ENCODE measurements at regions not wholly inside any gene's neighbourhood (a gene's known extent, or its start where the extent isn't known, plus 50 kb on each side); places are given as distances from the start of the nearest gene placed in this dataset.

- no peak overlapping the region for H3K27ac Mint-ChIP-seq (ENCODE audit: unreplicated experiment)
- DNase-seq (ENCODE audit: low spot score) = no peak
- no peaks in the 10 kb centered on the region for H3K36me3 Mint-ChIP-seq (ENCODE audit: low read depth, unreplicated experiment)
- H3K4me1 Mint-ChIP-seq (ENCODE audit: unreplicated experiment) = no peaks in the 10 kb centered on the region
- no peaks in the 10 kb centered on the region for H3K9me3 Mint-ChIP-seq (ENCODE audit: unreplicated experiment)
- H3K27me3 Mint-ChIP-seq (ENCODE audit: unreplicated experiment) = no peaks in the 10 kb centered on the region
- TF ChIP-seq CTCF (IDR thresholded peaks at IDR 0.05; ENCODE audit: unreplicated experiment) = no peak
- no peak overlapping the region for H3K4me3 Mint-ChIP-seq (ENCODE audit: unreplicated experiment)
Observed at GRCh38 chr7:126040114-126041045, 1110.8 kb upstream of the POT1 start.

GRCh38 chr7:126026421-126027088 is 1096.9 kb upstream of the POT1 start:
- DNase-seq (ENCODE audit: low spot score) = no peak
- Mint-ChIP-seq H3K27me3 (ENCODE audit: unreplicated experiment) (no peaks in the 10 kb centered on the region), H3K4me1 (ENCODE audit: unreplicated experiment) (no peaks in the 10 kb centered on the region), H3K36me3 (ENCODE audit: low read depth, unreplicated experiment) (no peaks in the 10 kb centered on the region), H3K9me3 (ENCODE audit: unreplicated experiment) (no peaks in the 10 kb centered on the region), H3K27ac (ENCODE audit: unreplicated experiment) (no peak overlapping the region), H3K4me3 (ENCODE audit: unreplicated experiment) (no peak overlapping the region)
- TF ChIP-seq CTCF (IDR thresholded peaks at IDR 0.05; ENCODE audit: unreplicated experiment) = no peak

- no peaks in the 10 kb centered on the region for H3K36me3 Mint-ChIP-seq (ENCODE audit: low read depth, unreplicated experiment)
- no peaks in the 10 kb centered on the region for H3K4me1 Mint-ChIP-seq (ENCODE audit: unreplicated experiment)
- no peak overlapping the region for H3K4me3 Mint-ChIP-seq (ENCODE audit: unreplicated experiment)
- no peaks in the 10 kb centered on the region for H3K27me3 Mint-ChIP-seq (ENCODE audit: unreplicated experiment)
- no peak for TF ChIP-seq CTCF (IDR thresholded peaks at IDR 0.05; ENCODE audit: unreplicated experiment)
- no peak overlapping the region for H3K27ac Mint-ChIP-seq (ENCODE audit: unreplicated experiment)
- no peaks in the 10 kb centered on the region for H3K9me3 Mint-ChIP-seq (ENCODE audit: unreplicated experiment)
- no peak for DNase-seq (ENCODE audit: low spot score)
Observed at GRCh38 chr7:126022452-126022851, 1092.8 kb upstream of the POT1 start.

GRCh38 chr7:126016722-126017121 is 1087.1 kb upstream of the POT1 start:
- Mint-ChIP-seq H3K36me3 (ENCODE audit: low read depth, unreplicated experiment) (no peaks in the 10 kb centered on the region), H3K27ac (ENCODE audit: unreplicated experiment) (no peak overlapping the region), H3K27me3 (ENCODE audit: unreplicated experiment) (no peaks in the 10 kb centered on the region), H3K4me3 (ENCODE audit: unreplicated experiment) (no peak overlapping the region), H3K4me1 (ENCODE audit: unreplicated experiment) (no peaks in the 10 kb centered on the region), H3K9me3 (ENCODE audit: unreplicated experiment) (no peaks in the 10 kb centered on the region)
- TF ChIP-seq CTCF (IDR thresholded peaks at IDR 0.05; ENCODE audit: unreplicated experiment) = no peak
- DNase-seq (ENCODE audit: low spot score) = no peak

GRCh38 chr7:126005064-126005463 is 1075.4 kb upstream of the POT1 start:
- no peaks in the 10 kb centered on the region for H3K36me3 Mint-ChIP-seq (ENCODE audit: low read depth, unreplicated experiment)

More at GRCh38 chr7:126005064-126005463, 1075.4 kb upstream of the POT1 start:
- H3K27ac Mint-ChIP-seq (ENCODE audit: unreplicated experiment) = no peak overlapping the region
- H3K9me3 Mint-ChIP-seq (ENCODE audit: unreplicated experiment) = no peaks in the 10 kb centered on the region
- H3K4me3 Mint-ChIP-seq (ENCODE audit: unreplicated experiment) = no peak overlapping the region
- H3K27me3 Mint-ChIP-seq (ENCODE audit: unreplicated experiment) = no peaks in the 10 kb centered on the region
- TF ChIP-seq CTCF (IDR thresholded peaks at IDR 0.05; ENCODE audit: unreplicated experiment) = no peak
- peaks cover 5% of the 10 kb centered on the region for H3K4me1 Mint-ChIP-seq (ENCODE audit: unreplicated experiment)
- DNase-seq (ENCODE audit: low spot score) = no peak
